Testis (tissue), 2 donors: ENCODE measurements at regions not wholly inside any gene's neighbourhood (a gene's known extent, or its start where the extent isn't known, plus 50 kb on each side); places are given as distances from the start of the nearest gene placed in this dataset.
"Not testable (repeated sequence)": the region's sequence is repeated elsewhere in the genome, so short reads cannot be mapped to it uniquely, and the experiment has no call there.

Source experiments
- DNase-seq: peaks from one replicate; pipeline ENCODE4 v3.0.0-alpha.2; 2019
- H3K27ac ChIP-seq, 2 donors: fragments of 200-600 bp; sonication (generic); one replicate each; pipeline ENCODE4 v1.5.1; 2019
- H3K27me3 ChIP-seq: fragments of 200-600 bp; sonication (generic); one replicate; pipeline ENCODE4 v1.5.1; 2019
- H3K36me3 ChIP-seq: fragments of 200-600 bp; sonication (generic); one replicate; pipeline ENCODE4 v1.5.1; 2017; ENCODE audit warnings: low read depth; ENCODE audit errors: missing control alignments
- H3K4me1 ChIP-seq: fragments of 200-600 bp; sonication (generic); one replicate; pipeline ENCODE4 v1.5.1; 2019
- H3K4me3 ChIP-seq, 2 donors: fragments of 200-600 bp; sonication (generic); one replicate each; pipeline ENCODE4 v1.5.1; 2017 to 2019
- H3K9me3 ChIP-seq: fragments of 200-600 bp; sonication (generic); one replicate; pipeline ENCODE4 v1.5.1; 2017
- POLR2A ChIP-seq: fragments of 450-650 bp; IDR thresholded peaks from one replicate; pipeline ENCODE4 v1.6.1; 2017; ENCODE audit warnings: antibody characterized with exemption, mild to moderate bottlenecking, moderate library complexity
- WGBS, 2 donors: methylation state at CpG; one replicate each; pipeline ENCODE4 v1.1.5; 2018; 5-methylcytosine and 5-hydroxymethylcytosine counted together
- intact Hi-C: fragments of 100-400 bp; cut with DNase I; formaldehyde crosslinking; loops from one replicate; pipeline ENCODE4 v1.15.1; 2023; ENCODE audit warnings: low total_unique reads
- TF ChIP-seq, protein P1 (sequence below), 3 experiments: fragments of 450-650 bp in 2 of 3; fragments of 200-600 bp in 1 of 3; sonication (generic) in 1 of 3; IDR thresholded peaks; one replicate each; pipeline ENCODE4 v1.5.1; 2016 to 2019; ENCODE audit warnings: antibody characterized with exemption in 3 of 3, mild to moderate bottlenecking in 2 of 3, moderate library complexity in 1 of 3

- Histone ChIP-seq H3K4me1 (no peaks in the 10 kb centered on the region), H3K4me3 (no peak overlapping the region), H3K36me3 (no peaks in the 10 kb centered on the region), H3K27ac (no peak overlapping the region), H3K9me3 (no peaks in the 10 kb centered on the region), H3K27me3 (no peaks in the 10 kb centered on the region)
- 96 to 100% methylated on average over 5 of the region's 5 CpGs for WGBS, 2 donors
- DNase-seq, result no peak
- intact Hi-C loops, result no loop called here
- TF ChIP-seq, protein P1, sequence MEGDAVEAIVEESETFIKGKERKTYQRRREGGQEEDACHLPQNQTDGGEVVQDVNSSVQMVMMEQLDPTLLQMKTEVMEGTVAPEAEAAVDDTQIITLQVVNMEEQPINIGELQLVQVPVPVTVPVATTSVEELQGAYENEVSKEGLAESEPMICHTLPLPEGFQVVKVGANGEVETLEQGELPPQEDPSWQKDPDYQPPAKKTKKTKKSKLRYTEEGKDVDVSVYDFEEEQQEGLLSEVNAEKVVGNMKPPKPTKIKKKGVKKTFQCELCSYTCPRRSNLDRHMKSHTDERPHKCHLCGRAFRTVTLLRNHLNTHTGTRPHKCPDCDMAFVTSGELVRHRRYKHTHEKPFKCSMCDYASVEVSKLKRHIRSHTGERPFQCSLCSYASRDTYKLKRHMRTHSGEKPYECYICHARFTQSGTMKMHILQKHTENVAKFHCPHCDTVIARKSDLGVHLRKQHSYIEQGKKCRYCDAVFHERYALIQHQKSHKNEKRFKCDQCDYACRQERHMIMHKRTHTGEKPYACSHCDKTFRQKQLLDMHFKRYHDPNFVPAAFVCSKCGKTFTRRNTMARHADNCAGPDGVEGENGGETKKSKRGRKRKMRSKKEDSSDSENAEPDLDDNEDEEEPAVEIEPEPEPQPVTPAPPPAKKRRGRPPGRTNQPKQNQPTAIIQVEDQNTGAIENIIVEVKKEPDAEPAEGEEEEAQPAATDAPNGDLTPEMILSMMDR (IDR thresholded peaks at IDR 0.05), result no peak
- no peak for TF ChIP-seq POLR2A
These were observed 320.6 kb downstream of the QKI start for GRCh38 chr6:163735076-163735475.

- Histone ChIP-seq H3K27ac (no peak overlapping the region), H3K4me1 (no peaks in the 10 kb centered on the region), H3K27me3 (no peaks in the 10 kb centered on the region), H3K9me3 (no peaks in the 10 kb centered on the region), H3K4me3 (no peak overlapping the region), H3K36me3 (no peaks in the 10 kb centered on the region)
- WGBS, 2 donors, result 68 to 77% methylated on average over 2 of the region's 2 CpGs
- intact Hi-C loops, result no loop called here
- no peak for DNase-seq
- TF ChIP-seq, protein P1 (IDR thresholded peaks at IDR 0.05), result no peak
- TF ChIP-seq POLR2A, result no peak
These were observed 318.5 kb downstream of the QKI start for GRCh38 chr6:163733061-163733460.

GRCh38 chr6:163732479-163732878, 318.0 kb downstream of the QKI start:
- TF ChIP-seq, protein P1 (IDR thresholded peaks at IDR 0.05), result no peak
- no peak for TF ChIP-seq POLR2A
- no peaks in the 10 kb centered on the region for H3K9me3 ChIP-seq
- no peak for DNase-seq
- H3K27me3 ChIP-seq, result no peaks in the 10 kb centered on the region
- no peak overlapping the region for H3K4me3 ChIP-seq
- intact Hi-C loops, result no loop called here
- WGBS, 2 donors, result 75 to 84% methylated on average over 3 of the region's 3 CpGs
- no peaks in the 10 kb centered on the region for H3K4me1 ChIP-seq
- H3K36me3 ChIP-seq, result no peaks in the 10 kb centered on the region
- H3K27ac ChIP-seq, result no peak overlapping the region

DNA sequence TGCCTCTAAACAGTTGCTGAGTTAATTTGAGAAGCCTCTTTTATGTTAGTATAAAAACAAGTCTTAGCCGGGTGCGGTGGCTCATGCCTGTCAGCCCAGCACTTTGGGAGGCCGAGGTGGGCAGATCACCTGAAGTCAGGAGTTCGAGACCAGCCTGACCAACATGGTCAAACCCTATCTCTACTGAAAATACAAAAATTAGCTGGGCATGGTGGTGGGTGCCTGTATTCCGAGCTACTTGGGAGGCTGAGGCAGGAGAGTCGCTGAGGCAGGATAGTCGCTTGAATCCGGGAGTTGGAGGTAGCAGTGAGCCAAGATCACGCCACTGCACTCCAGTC, 317.5 kb downstream of the QKI start:
- H3K4me1 ChIP-seq, H3K36me3 ChIP-seq, H3K27me3 ChIP-seq, DNase-seq, H3K27ac ChIP-seq, H3K9me3 ChIP-seq, intact Hi-C loops, H3K4me3 ChIP-seq: not testable (repeated sequence)
- WGBS, 2 donors, result 95 to 97% methylated on average over 9 of the region's 9 CpGs

GRCh38 chr6:163731215-163732013, 316.9 kb downstream of the QKI start:
- no peaks in the 10 kb centered on the region for H3K4me1 ChIP-seq
- TF ChIP-seq, protein P1 (IDR thresholded peaks at IDR 0.05), result no peak
- no peak for TF ChIP-seq POLR2A
- intact Hi-C loops, result no loop called here
- H3K9me3 ChIP-seq, result no peaks in the 10 kb centered on the region
- H3K27me3 ChIP-seq, result no peaks in the 10 kb centered on the region
- no peak for DNase-seq
- no peaks in the 10 kb centered on the region for H3K36me3 ChIP-seq
- WGBS, 2 donors, result 95 to 96% methylated on average over 10 of the region's 10 CpGs
- no peak overlapping the region for H3K27ac ChIP-seq
- H3K4me3 ChIP-seq, result no peak overlapping the region
